Body of pancreas (tissue), 4 donors: ENCODE measurements at regions not wholly inside any gene's neighbourhood (a gene's known extent, or its start where the extent isn't known, plus 50 kb on each side); places are given as distances from the start of the nearest gene placed in this dataset.

ENCODE experiments used
- ATAC-seq: fragments of 150-250 bp; one replicate; pipeline ENCODE4 v1.9.1; 2016
- DNase-seq, 4 donors: peaks; one replicate each; pipeline ENCODE4 v3.0.0-alpha.2; 2019
- H3K27ac ChIP-seq, 4 donors: fragments of 200-600 bp; sonication (generic); 1 replicate in 3 of 4; 2 replicates in 1 of 4; pipeline versions ENCODE4 v1.5.1 to v1.6.1; 2016 to 2019; ENCODE audit warnings: mild to moderate bottlenecking in 1 of 4, mixed read lengths in 1 of 4, moderate library complexity in 1 of 4
- H3K27me3 ChIP-seq, 2 donors: fragments of 200-600 bp; sonication (generic); one replicate each; pipeline ENCODE4 v1.6.0; 2016; ENCODE audit warnings: mild to moderate bottlenecking in 1 of 2
- H3K36me3 ChIP-seq, 2 donors: fragments of 200-600 bp; sonication (generic); replicated peaks in 1 of 2; 2 replicates each; pipeline ENCODE4 v1.5.1; 2016; ENCODE audit warnings: low read depth in 2 of 2; ENCODE audit not compliant: insufficient read depth in 1 of 2
- H3K4me1 ChIP-seq: fragments of 200-600 bp; sonication (generic); one replicate; pipeline ENCODE4 v1.6.0; 2016
- H3K4me3 ChIP-seq, 2 donors: fragments of 200-600 bp; sonication (generic); 1 replicate in 1 of 2; 2 replicates in 1 of 2; pipeline ENCODE4 v1.5.1; 2016 to 2019
- H3K9me3 ChIP-seq, 3 donors: fragments of 200-600 bp; sonication (generic); 1 replicate in 2 of 3; 2 replicates in 1 of 3; pipeline ENCODE4 v1.5.1; 2016
- POLR2A ChIP-seq, 3 donors: fragments of 450-650 bp; IDR thresholded peaks; one replicate each; pipeline ENCODE4 v1.6.1; 2016; ENCODE audit warnings: antibody characterized with exemption in 3 of 3, mild to moderate bottlenecking in 2 of 3
- WGBS, 2 donors: methylation state at CpG; one replicate each; pipeline ENCODE4 v1.1.5; 2017; 5-methylcytosine and 5-hydroxymethylcytosine counted together
- intact Hi-C: fragments of 100-400 bp; cut with DNase I; formaldehyde crosslinking; loops from one replicate; pipeline ENCODE4 v1.15.1; 2023
- TF ChIP-seq, protein P1 (sequence below), 7 experiments: fragments of 450-650 bp in 4 of 7; fragments of 200-600 bp in 3 of 7; sonication (generic) in 3 of 7; IDR thresholded peaks; one replicate each; pipeline ENCODE4 v1.5.1; 2016 to 2019; ENCODE audit warnings: antibody characterized with exemption in 7 of 7

GRCh38 chr12:85720308-85721033 is 115.7 kb downstream of the RASSF9 start:
- DNase-seq = no peak
- Histone ChIP-seq H3K9me3 (peaks cover 0 to 5% (median 0%) of the 10 kb centered on the region in 3 donors), H3K4me1 (no peaks in the 10 kb centered on the region), H3K27me3 (no peaks in the 10 kb centered on the region), H3K36me3 (no peaks in the 10 kb centered on the region), H3K4me3 (no peak overlapping the region), H3K27ac (no peak overlapping the region)
- ATAC-seq = no peak
- intact Hi-C loops = no loop called here
- no peak for TF ChIP-seq POLR2A (IDR thresholded peaks at IDR 0.05)
- TF ChIP-seq, protein P1, sequence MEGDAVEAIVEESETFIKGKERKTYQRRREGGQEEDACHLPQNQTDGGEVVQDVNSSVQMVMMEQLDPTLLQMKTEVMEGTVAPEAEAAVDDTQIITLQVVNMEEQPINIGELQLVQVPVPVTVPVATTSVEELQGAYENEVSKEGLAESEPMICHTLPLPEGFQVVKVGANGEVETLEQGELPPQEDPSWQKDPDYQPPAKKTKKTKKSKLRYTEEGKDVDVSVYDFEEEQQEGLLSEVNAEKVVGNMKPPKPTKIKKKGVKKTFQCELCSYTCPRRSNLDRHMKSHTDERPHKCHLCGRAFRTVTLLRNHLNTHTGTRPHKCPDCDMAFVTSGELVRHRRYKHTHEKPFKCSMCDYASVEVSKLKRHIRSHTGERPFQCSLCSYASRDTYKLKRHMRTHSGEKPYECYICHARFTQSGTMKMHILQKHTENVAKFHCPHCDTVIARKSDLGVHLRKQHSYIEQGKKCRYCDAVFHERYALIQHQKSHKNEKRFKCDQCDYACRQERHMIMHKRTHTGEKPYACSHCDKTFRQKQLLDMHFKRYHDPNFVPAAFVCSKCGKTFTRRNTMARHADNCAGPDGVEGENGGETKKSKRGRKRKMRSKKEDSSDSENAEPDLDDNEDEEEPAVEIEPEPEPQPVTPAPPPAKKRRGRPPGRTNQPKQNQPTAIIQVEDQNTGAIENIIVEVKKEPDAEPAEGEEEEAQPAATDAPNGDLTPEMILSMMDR (IDR thresholded peaks at IDR 0.05) = no peak
- 88 to 92% methylated on average over 1 of the region's 1 CpG for WGBS, 2 donors

GRCh38 chr12:85725991-85726390 is 110.2 kb downstream of the RASSF9 start:
- intact Hi-C loops = no loop called here
- Histone ChIP-seq H3K27ac (no peak overlapping the region), H3K36me3 (no peaks in the 10 kb centered on the region), H3K4me3 (no peak overlapping the region), H3K27me3 (no peaks in the 10 kb centered on the region), H3K9me3 (no peaks in the 10 kb centered on the region), H3K4me1 (no peaks in the 10 kb centered on the region)
- TF ChIP-seq, protein P1 (IDR thresholded peaks at IDR 0.05) = no peak
- no peak for TF ChIP-seq POLR2A (IDR thresholded peaks at IDR 0.05)
- DNase-seq (no peak), ATAC-seq (no peak)
- WGBS, 2 donors = 88 to 96% methylated on average over 2 of the region's 2 CpGs

GRCh38 chr12:85733221-85733840 is 102.9 kb downstream of the RASSF9 start:
- no peaks in the 10 kb centered on the region for H3K27me3 ChIP-seq
- no peak overlapping the region for H3K4me3 ChIP-seq
- H3K4me1 ChIP-seq = no peaks in the 10 kb centered on the region
- no peaks in the 10 kb centered on the region for H3K9me3 ChIP-seq
- no peak for DNase-seq
- WGBS, 2 donors = 61% methylated on average over 5 of the region's 5 CpGs
- H3K36me3 ChIP-seq = no peaks in the 10 kb centered on the region
- H3K27ac ChIP-seq = no peak overlapping the region
- no peak for TF ChIP-seq POLR2A (IDR thresholded peaks at IDR 0.05)
- TF ChIP-seq, protein P1 (IDR thresholded peaks at IDR 0.05) = no peak
- ATAC-seq = no peak
- intact Hi-C loops = no loop called here

DNA sequence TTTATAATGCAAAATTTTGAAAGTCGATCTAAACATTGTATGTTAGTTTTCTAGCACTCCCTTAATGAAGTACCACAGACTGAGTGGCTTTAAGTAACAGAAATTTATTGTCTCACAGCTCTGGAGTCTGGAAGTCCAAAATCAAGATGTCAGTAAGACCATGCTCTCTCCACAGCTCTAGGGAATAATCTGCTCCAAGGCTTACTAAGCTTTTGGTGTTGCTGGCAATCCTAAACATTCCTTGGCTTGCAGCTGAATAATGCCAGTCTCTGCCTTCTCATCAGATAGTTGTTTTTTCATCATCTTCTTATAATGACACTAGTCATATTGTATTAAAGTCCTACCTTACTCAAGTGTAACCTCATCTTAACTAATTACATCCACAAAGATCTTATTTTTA is 102.2 kb downstream of the RASSF9 start:
- TF ChIP-seq POLR2A (IDR thresholded peaks at IDR 0.05) = no peak
- TF ChIP-seq, protein P1 (IDR thresholded peaks at IDR 0.05) = no peak
- intact Hi-C loops = no loop called here
- 81 to 90% methylated on average over 1 of the region's 1 CpG for WGBS, 2 donors
- no peak overlapping the region for H3K27ac ChIP-seq
- DNase-seq (no peak), ATAC-seq (no peak)
- no peaks in the 10 kb centered on the region for H3K9me3 ChIP-seq
- no peak overlapping the region for H3K4me3 ChIP-seq
- H3K36me3 ChIP-seq = no peaks in the 10 kb centered on the region
- H3K27me3 ChIP-seq = no peaks in the 10 kb centered on the region
- H3K4me1 ChIP-seq = no peaks in the 10 kb centered on the region

- ATAC-seq (no peak), DNase-seq (no peak)
- WGBS, 2 donors = 37 to 42% methylated on average over 1 of the region's 1 CpG
Measured at GRCh38 chr12:85740186-85740585, 96.0 kb downstream of the RASSF9 start.

More at GRCh38 chr12:85740186-85740585, 96.0 kb downstream of the RASSF9 start:
- intact Hi-C loops = no loop called here
- no peak overlapping the region for H3K27ac ChIP-seq
- H3K4me3 ChIP-seq = no peak overlapping the region
- H3K9me3 ChIP-seq = no peaks in the 10 kb centered on the region
- H3K36me3 ChIP-seq = no peaks in the 10 kb centered on the region
- TF ChIP-seq, protein P1 (IDR thresholded peaks at IDR 0.05) = no peak
- TF ChIP-seq POLR2A (IDR thresholded peaks at IDR 0.05) = no peak
- no peaks in the 10 kb centered on the region for H3K27me3 ChIP-seq
- no peaks in the 10 kb centered on the region for H3K4me1 ChIP-seq
